Amygdala (tissue), 56 donors: ENCODE measurements at regions not wholly inside any gene's neighbourhood (a gene's known extent, or its start where the extent isn't known, plus 50 kb on each side); places are given as distances from the start of the nearest gene placed in this dataset.

Experiments used
- DNase-seq, 56 donors: peaks; one replicate each; lab custom pipeline; 2025; lab: John Stamatoyannopoulos, UW

DNA sequence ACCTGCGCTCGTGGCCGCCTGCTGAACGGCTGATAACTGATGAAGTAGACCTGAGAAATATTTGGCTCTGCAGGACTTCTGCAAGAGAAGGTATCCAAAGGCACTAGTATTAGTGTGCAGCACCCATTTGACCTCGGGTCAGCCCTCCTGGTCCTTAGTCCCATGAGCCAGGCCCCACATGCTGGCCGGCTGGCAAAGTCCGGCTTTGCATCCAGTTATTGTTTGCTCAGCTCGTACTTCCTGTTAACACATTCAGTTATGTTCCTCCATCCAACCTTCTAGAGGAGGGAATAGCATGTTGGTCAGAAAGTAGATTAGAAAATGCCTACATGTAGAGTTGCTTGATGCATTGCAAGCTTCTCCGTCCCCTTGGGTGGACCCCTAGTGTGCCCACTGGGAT lies 385.7 kb upstream of the RGMA start:
- no peak for DNase-seq

DNA sequence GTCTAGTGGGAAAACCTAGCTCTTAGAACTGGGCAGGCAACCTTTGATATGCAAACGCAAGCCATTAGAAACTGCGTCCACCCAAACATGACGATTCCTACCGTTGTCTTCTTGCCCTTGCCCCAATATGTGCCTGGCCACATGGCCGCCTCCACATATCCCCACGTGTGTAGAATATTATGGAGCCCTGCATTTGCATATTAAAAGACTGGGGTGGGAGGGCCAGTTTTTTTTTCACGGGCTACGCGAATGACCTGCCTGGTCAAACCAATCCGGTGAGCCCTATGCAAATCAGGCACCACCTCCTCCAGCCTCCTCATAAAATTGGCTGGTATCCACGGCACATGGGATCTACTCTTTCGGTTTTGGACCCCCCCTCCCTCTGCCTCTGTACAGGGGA lies 381.0 kb upstream of the RGMA start:
- DNase-seq: peak in 5 of 56 donors; percentile 7 to 17 (median 9)

DNA sequence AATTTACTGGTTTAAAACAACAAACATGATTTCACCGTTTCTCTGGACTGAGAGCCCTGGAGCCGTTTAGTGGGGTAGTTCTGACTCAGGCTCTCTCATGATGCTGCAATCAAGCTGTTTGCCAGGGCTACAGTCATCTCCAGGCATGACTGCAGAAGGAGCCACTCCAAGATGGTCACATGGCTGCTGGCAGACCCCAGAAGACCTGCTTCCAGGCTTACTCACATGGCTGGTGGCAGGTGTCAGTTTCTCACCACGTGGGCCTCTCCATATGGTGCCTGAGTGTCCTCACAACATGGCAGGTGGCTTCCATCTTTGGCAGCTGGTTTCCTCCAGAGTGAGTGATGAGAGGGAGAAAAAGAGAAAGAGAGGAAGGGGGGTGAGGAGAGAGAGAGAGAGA lies 378.3 kb upstream of the RGMA start:
- peak in 9 of 56 donors; percentile 5 to 61 (median 28) for DNase-seq

DNA sequence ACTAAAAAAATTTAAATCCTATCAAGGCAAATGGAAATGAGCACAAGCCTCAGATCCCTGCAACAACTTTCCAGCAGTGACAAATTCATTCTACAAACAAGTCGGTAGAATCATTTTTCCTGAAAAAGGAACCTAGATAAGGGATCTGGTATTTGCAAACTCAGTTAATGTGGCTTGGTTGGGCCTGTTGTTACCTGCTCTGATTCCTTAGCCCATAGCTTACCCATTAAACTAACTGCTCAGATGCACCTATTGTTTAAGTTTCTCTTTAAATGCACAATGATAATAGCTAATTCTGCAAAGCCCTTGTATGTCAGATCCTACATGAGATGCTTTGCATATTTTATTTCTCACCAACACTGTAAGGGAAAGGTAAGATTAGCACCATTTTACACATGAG lies 377.4 kb upstream of the RGMA start:
- no peak for DNase-seq

DNA sequence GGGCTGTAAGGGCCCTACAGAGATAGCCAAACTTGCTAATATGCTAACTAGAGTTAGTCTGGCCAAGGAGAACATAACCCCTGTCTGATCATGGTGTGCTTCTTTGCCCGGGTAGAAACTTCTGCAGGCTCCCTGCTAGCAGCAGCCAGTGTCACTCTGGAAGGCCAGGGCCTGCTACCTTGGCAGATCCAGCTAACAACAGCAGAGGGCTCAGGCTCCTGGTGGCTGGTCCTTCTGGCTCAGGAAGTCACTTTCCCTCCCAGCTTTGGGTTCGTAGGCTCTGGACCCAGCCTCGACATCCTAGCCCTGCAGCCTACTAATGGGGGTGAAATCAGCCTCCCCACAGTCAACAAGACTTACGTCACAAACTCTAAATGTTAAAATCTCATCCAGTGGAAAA lies 373.7 kb upstream of the RGMA start:
- no peak for DNase-seq

- DNase-seq: no peak
Observed at GRCh38 chr15:93460717-93461116, 371.7 kb upstream of the RGMA start.

- peak in 7 of 56 donors; percentile 4 to 50 (median 11) for DNase-seq
Observed at GRCh38 chr15:93459396-93459795, 370.4 kb upstream of the RGMA start.

DNA sequence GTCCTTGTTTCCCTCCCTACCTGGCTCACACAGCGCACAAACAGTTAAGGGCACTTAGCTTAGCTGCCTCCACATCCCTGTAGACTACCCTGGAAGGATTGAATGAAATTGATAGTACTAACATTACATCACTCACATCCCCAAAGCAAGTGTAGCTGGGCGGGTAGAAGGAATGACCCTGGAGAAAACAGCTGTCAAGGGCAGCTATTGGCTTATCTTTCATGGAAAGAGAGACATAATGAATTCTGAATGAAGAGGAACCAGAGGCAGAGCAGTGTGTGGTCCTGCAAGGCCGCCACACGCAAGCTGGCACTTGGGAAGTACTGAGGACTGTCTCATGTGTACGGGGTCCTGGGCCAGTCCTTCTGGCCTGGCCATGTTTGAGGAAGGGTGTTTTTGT lies 369.6 kb upstream of the RGMA start:
- no peak for DNase-seq

DNA sequence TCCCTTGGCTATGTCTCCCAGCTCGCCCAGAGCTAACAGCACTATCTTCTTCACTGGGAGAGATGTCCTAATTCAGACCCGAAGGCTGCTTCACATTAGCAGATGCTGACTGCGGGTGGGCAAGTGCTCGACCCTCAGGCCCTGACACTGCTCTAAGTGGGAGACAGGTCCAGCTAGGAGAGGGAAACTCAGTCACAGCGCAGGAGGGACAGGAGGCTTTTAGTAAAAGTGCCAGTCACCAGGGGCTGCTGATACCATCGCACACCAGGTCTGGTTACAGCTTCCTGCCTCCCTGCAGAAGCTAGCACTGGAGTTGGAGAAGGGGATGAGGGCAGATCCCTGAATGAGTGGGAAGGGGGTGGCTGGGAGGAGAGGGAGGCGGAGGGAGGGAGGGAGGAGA lies 365.8 kb upstream of the RGMA start:
- no peak for DNase-seq

- no peak for DNase-seq
Observed at GRCh38 chr15:93452537-93453211, 363.7 kb upstream of the RGMA start.

- no peak for DNase-seq
Observed at GRCh38 chr15:93451822-93452221, 362.8 kb upstream of the RGMA start.

DNA sequence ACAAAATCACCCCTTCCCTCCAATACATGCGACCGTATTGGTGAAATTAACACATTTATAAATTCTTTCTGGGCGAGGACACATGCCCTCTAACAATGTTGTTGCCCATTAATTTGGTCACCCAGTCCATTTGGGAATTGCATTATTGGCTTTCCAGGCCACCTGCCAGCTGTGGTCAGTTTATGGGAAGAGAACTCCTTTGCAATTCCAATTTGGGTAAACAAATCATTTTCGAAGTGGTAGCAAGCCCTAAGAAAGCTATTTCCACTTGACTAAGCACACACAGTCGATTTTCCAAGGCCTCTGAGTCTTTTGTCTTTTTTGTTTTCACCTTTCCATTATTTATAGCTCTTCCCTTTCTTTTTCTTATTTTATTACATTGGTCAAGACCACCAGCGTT lies 362.3 kb upstream of the RGMA start:
- peak in 2 of 56 donors; percentile 7 to 13 for DNase-seq

DNA sequence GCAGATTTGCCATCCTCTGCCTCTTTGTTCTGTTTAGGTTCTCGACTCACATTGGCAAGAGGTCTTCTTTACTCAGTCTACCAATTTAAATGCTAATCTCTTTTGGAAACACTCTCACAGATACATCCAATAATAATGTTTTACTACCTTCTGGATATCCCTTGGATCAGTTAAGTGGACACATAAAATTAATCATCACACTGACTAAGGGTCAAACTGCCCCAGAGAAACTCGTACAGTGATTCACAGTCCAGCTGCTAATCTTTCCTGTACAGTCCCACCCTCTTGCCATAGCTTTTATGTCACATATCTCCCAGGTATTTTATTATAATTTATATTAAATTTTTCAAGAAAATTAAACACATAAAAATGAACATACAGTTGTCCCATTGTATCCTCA lies 360.8 kb upstream of the RGMA start:
- no peak for DNase-seq

DNA sequence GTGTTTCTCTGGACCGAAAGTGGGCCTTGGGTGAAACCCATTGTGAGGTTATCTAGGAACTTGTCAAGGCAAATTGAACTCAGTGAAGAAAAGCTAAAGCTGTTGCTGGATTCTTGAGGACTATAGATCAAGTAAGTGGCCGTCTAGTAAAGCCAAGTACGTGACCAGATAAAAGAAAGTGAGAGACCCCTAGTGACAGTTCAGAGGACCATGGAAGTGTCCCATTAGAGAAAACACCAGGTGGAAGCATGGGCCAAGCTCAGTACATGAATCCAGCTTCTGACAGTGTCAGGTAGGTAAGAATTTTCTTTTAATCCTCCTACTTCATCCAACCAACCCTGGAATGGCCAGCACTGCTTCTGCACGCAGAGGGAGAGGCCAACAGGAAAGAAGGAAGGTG lies 349.3 kb upstream of the RGMA start:
- DNase-seq: no peak

DNA sequence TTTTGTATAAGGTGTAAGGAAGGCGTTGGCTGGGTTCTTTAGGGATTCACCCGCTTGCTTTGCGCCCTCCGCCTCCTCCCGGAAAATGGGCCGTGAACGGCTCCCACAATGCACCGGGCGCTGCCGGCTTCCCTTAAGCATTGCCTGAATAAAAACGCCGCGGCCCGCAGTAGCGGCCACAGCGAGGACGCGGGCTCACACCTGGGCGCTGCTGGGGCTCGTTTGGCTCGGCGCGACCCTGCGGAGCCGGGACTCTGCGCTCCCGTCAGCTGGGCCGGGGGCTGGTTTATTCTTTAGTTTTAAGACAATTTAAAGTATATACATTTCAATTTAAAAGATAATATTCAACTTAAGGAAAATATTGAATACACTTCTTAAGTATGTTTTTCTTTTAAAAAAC lies 343.5 kb upstream of the RGMA start:
- no peak for DNase-seq

- DNase-seq: peak in 1 of 56 donors; percentile 23
Observed at GRCh38 chr15:93428807-93429351, 339.9 kb upstream of the RGMA start.

- DNase-seq: no peak
Observed at GRCh38 chr15:93428150-93428549, 339.1 kb upstream of the RGMA start.

GRCh38 chr15:93424131-93424530 lies 335.1 kb upstream of the RGMA start:
- DNase-seq: no peak

DNA sequence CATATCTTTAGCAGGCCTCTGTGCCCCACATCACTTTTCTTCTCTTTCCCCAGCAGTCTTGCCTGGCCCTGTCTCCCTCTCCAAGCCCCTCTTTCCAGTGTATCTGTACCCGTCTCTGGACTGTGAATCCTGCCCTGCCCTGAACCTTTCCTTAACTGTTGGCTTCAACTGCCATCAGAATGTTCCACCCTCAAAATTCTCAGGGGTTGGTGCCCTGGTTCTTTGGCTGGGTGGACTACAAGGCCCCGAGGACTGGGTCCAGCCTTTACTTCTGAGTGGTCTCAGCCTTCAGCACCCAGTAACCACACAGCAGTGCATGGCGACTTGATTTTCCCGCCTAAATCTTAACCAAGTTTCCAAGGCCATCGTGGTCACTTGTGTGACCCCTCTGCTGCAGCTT lies 333.5 kb upstream of the RGMA start:
- no peak for DNase-seq

- no peak for DNase-seq
Observed at GRCh38 chr15:93420477-93420876, 331.5 kb upstream of the RGMA start.

DNA sequence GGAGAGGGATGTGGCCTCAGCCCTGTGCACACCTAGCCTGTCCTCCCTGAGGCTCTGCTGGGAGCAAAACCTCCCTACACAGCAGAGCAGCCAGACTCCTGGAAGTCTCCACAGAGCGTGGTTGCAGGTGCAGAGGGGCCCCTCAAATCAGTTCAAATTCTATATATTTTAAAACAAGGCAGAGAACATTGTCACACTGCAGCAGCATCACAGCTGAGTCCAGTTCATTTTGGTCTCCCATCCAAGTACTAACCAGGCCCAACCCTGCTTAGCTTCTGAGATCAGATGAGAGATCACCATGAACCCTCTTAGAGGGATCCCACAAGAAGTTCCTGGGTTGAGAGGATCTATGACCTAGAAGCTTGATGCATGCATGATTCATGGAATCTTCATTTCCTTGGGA lies 331.0 kb upstream of the RGMA start:
- no peak for DNase-seq

- no peak for DNase-seq
Observed at GRCh38 chr15:93418566-93418965, 329.6 kb upstream of the RGMA start.

DNA sequence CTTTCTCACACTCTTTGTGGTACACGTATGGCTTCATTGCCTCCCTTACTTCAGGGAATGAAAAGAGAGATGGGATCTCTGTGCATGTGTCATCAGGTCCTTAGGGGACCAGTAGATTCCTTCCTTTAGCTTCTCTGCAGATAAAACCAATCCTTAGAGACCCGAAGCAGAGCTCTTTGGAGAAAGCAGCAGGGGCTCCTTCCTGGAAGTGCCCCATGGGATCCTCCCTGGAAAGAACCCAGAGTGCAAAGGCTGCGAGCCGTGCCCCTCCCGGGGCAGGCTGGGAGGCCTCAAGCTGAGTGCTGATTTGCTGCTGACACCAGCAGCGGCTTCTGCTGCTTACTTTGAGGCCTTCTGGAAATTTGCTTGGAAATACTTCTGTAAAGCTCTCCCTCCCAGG lies 328.6 kb upstream of the RGMA start:
- DNase-seq: no peak
